HCT116 (cell line): ENCODE measurements at regions not wholly inside any gene's neighbourhood (a gene's known extent, or its start where the extent isn't known, plus 50 kb on each side); places are given as distances from the start of the nearest gene placed in this dataset.

Experiments used
- ATAC-seq: fragments of 200-7000 bp; cut with Tn5 transposase; 2 replicates; pipeline ENCODE4 v1.9.1; 2020; ENCODE audit warnings: mild to moderate bottlenecking, moderate library complexity
- BruUV-seq: library from RNA; stranded (reverse); fragments of 400-500 nt; replicated peaks from 2 replicates; lab custom pipeline; 2021; lab: Mats Ljungman, UMichigan
- CTCF ChIA-PET: fragments of 300-600 bp; sonication (Branson Sonifier 250); formaldehyde crosslinking; loops from one replicate; lab custom pipeline; 2021; ENCODE audit warnings: antibody characterized with exemption; lab: Charles Lee
- POLR2A ChIA-PET: fragments of 300-600, 350-600 bp; sonication (Branson Sonifier 250); formaldehyde crosslinking; loops from one replicate; lab custom pipeline; 2021; ENCODE audit warnings: antibody characterized with exemption; lab: Charles Lee
- RAD21 ChIA-PET, 2 experiments: fragments of 300-600 bp; sonication (Branson Sonifier 250); formaldehyde crosslinking; loops; one replicate each; lab custom pipeline; 2023; ENCODE audit warnings: low total read pairs in 2 of 2; ENCODE audit not compliant: uncharacterized antibody in 2 of 2, unreplicated experiment in 2 of 2, low non-redundant PET in 1 of 2; lab: Charles Lee
- DNase-seq: peaks from one replicate; pipeline ENCODE4 v3.0.0-alpha.2; 2010; ENCODE audit warnings: low read depth, low spot score
- H2AFZ ChIP-seq: fragments of 200-600 bp; shearing (Covaris generic), sonication (generic); 2 replicates; pipeline ENCODE4 v1.6.1; 2017; ENCODE audit warnings: low read depth, mixed run types, mixed read lengths, antibody characterized with exemption, low read length; ENCODE audit not compliant: poor library complexity, severe bottlenecking
- H3K27ac ChIP-seq: 2 replicates; pipeline ENCODE4 v1.5.1; 2012; ENCODE audit warnings: low read depth, low read length
- H3K27me3 ChIP-seq: fragments of 200-600 bp; sonication (generic); 2 replicates; pipeline ENCODE4 v1.6.1; 2016; ENCODE audit warnings: mixed run types, low read length, mixed read lengths; ENCODE audit not compliant: insufficient read depth
- H3K36me3 ChIP-seq, 2 experiments: fragments of 200-500 bp in 1 of 2; fragments of 200-600 bp in 1 of 2; sonication (Bioruptor generic) in 1 of 2; sonication (generic) in 1 of 2; 2 replicates each; pipeline versions ENCODE4 v1.5.1 to v1.6.1; 2014 to 2016; ENCODE audit warnings: low read length in 2 of 2, inconsistent platforms in 1 of 2, mixed read lengths in 1 of 2, mixed run types in 1 of 2; ENCODE audit not compliant: insufficient read depth in 2 of 2, control insufficient read depth in 1 of 2
- H3K4me1 ChIP-seq, 2 experiments: fragments of 200-600 bp in 1 of 2; sonication (generic) in 1 of 2; 2 replicates each; pipeline versions ENCODE4 v1.5.1 to v1.6.1; 2012 to 2017; ENCODE audit warnings: low read length in 2 of 2, inconsistent platforms in 1 of 2, mild to moderate bottlenecking in 1 of 2, mixed read lengths in 1 of 2, mixed run types in 1 of 2, moderate library complexity in 1 of 2; ENCODE audit not compliant: insufficient read depth in 2 of 2, control insufficient read depth in 1 of 2
- H3K4me2 ChIP-seq: fragments of 200-600 bp; sonication (generic); 2 replicates; pipeline ENCODE4 v1.6.1; 2017; ENCODE audit warnings: mixed run types, low read length, mixed read lengths
- H3K4me3 ChIP-seq, 2 experiments: fragments of 200-600 bp in 1 of 2; sonication (generic) in 1 of 2; replicated peaks in 1 of 2; 2 replicates each; pipeline ENCODE4 v1.5.1; 2011 to 2016; ENCODE audit warnings: low read length in 2 of 2, control low read depth in 1 of 2, low read depth in 1 of 2, mild to moderate bottlenecking in 1 of 2, mixed read lengths in 1 of 2, mixed run types in 1 of 2
- H3K79me2 ChIP-seq: fragments of 200-600 bp; sonication (generic); 2 replicates; pipeline ENCODE4 v1.6.1; 2017; ENCODE audit warnings: mild to moderate bottlenecking, mixed run types, low read length, moderate library complexity, mixed read lengths; ENCODE audit not compliant: insufficient read depth
- H3K9ac ChIP-seq: fragments of 200-600 bp; sonication (generic); 2 replicates; pipeline ENCODE4 v1.6.1; 2016; ENCODE audit warnings: low read length, mixed read lengths
- H3K9me2 ChIP-seq: fragments of 200-600 bp; sonication (generic), shearing (Covaris generic); 2 replicates; pipeline ENCODE4 v1.6.1; 2017; ENCODE audit warnings: mixed run types, mild to moderate bottlenecking, moderate library complexity; ENCODE audit not compliant: insufficient read depth
- H3K9me3 ChIP-seq, 2 experiments: fragments of 200-500 bp in 1 of 2; fragments of 200-600 bp in 1 of 2; sonication (Bioruptor generic) in 1 of 2; sonication (generic) in 1 of 2; 2 replicates each; pipeline ENCODE4 v1.6.1; 2014 to 2017; ENCODE audit warnings: low read length in 2 of 2, mixed read lengths in 2 of 2, inconsistent platforms in 1 of 2, low read depth in 1 of 2, mild to moderate bottlenecking in 1 of 2, mixed run types in 1 of 2, moderate library complexity in 1 of 2; ENCODE audit not compliant: control insufficient read depth in 1 of 2, insufficient read depth in 1 of 2
- H4K20me1 ChIP-seq: fragments of 200-600 bp; sonication (generic), shearing (Covaris generic); 2 replicates; pipeline ENCODE4 v1.6.1; 2017; ENCODE audit warnings: mixed run types, mild to moderate bottlenecking, moderate library complexity; ENCODE audit not compliant: insufficient read depth
- CBX3 ChIP-seq: IDR thresholded peaks from 2 replicates; pipeline ENCODE4 v1.6.1; 2012; ENCODE audit warnings: low read depth
- CEBPB ChIP-seq: IDR thresholded peaks from 2 replicates; pipeline ENCODE4 v1.6.1; 2012; ENCODE audit warnings: low read depth
- EZH2 ChIP-seq: fragments of 200-600 bp; sonication (generic); IDR thresholded peaks from 2 replicates; pipeline ENCODE4 v1.6.1; 2017; ENCODE audit warnings: antibody characterized with exemption, mixed run types
- EZH2phosphoT487 ChIP-seq: fragments of 200-600 bp; IDR thresholded peaks from 2 replicates; pipeline ENCODE4 v1.6.1; 2018; ENCODE audit warnings: antibody characterized with exemption, borderline replicate concordance
- FOSL1 ChIP-seq: IDR thresholded peaks from 2 replicates; pipeline ENCODE4 v1.6.1; 2012; ENCODE audit warnings: low read depth
- POLR2A ChIP-seq: IDR thresholded peaks from 2 replicates; pipeline ENCODE4 v1.7.0; 2011; ENCODE audit warnings: borderline replicate concordance; ENCODE audit not compliant: insufficient read depth, insufficient read length; ENCODE audit errors: extremely low read depth
- RAD21 ChIP-seq: IDR thresholded peaks from 2 replicates; pipeline ENCODE4 v1.6.1; 2012; ENCODE audit warnings: low read depth, mild to moderate bottlenecking
- SP1 ChIP-seq: IDR thresholded peaks from 2 replicates; pipeline ENCODE4 v1.6.1; 2012; ENCODE audit warnings: low read depth
- YY1 ChIP-seq: IDR thresholded peaks from 2 replicates; pipeline ENCODE4 v1.6.1; 2011; ENCODE audit warnings: low read length, low read depth, moderate library complexity, mild to moderate bottlenecking; ENCODE audit not compliant: insufficient replicate concordance; ENCODE audit errors: extremely low read depth
- intact Hi-C: fragments of 100-400 bp; cut with micrococcal nuclease; formaldehyde crosslinking; loops from 2 replicates; pipeline ENCODE4 v1.10.0; 2022
- TF ChIP-seq, protein P1 (sequence below): IDR thresholded peaks from 2 replicates; pipeline ENCODE4 v1.6.1; 2012; ENCODE audit warnings: low read depth
- TF ChIP-seq, protein P2 (sequence below): IDR thresholded peaks from 2 replicates; pipeline ENCODE4 v1.6.1; 2011; ENCODE audit warnings: mild to moderate bottlenecking, low read length, moderate library complexity; ENCODE audit not compliant: insufficient replicate concordance; ENCODE audit errors: extremely low read depth

- no peak overlapping the region for H2AFZ ChIP-seq
- no peaks in the 10 kb centered on the region for H3K36me3 ChIP-seq
- no peaks in the 10 kb centered on the region for H3K4me1 ChIP-seq
- ATAC-seq (no peak), DNase-seq (no peak)
- no peaks in the 10 kb centered on the region for H3K79me2 ChIP-seq
- CTCF ChIA-PET: no interaction called here
- H3K9ac ChIP-seq: no peak overlapping the region
- H3K4me2 ChIP-seq: no peak overlapping the region
- H3K27me3 ChIP-seq: no peaks in the 10 kb centered on the region
- no peaks in the 10 kb centered on the region for H3K9me2 ChIP-seq
- RAD21 ChIA-PET: no interaction called here
- no TSS peak for BruUV-seq
- intact Hi-C loops: no loop called here
- H3K9me3 ChIP-seq: no peaks in the 10 kb centered on the region
- no peak overlapping the region for H3K4me3 ChIP-seq
- POLR2A ChIA-PET: no interaction called here
- no peaks in the 10 kb centered on the region; the same call in 1 of the 2 replicates for H4K20me1 ChIP-seq
- no peak for TF ChIP-seq SP1
- TF ChIP-seq, protein P1, sequence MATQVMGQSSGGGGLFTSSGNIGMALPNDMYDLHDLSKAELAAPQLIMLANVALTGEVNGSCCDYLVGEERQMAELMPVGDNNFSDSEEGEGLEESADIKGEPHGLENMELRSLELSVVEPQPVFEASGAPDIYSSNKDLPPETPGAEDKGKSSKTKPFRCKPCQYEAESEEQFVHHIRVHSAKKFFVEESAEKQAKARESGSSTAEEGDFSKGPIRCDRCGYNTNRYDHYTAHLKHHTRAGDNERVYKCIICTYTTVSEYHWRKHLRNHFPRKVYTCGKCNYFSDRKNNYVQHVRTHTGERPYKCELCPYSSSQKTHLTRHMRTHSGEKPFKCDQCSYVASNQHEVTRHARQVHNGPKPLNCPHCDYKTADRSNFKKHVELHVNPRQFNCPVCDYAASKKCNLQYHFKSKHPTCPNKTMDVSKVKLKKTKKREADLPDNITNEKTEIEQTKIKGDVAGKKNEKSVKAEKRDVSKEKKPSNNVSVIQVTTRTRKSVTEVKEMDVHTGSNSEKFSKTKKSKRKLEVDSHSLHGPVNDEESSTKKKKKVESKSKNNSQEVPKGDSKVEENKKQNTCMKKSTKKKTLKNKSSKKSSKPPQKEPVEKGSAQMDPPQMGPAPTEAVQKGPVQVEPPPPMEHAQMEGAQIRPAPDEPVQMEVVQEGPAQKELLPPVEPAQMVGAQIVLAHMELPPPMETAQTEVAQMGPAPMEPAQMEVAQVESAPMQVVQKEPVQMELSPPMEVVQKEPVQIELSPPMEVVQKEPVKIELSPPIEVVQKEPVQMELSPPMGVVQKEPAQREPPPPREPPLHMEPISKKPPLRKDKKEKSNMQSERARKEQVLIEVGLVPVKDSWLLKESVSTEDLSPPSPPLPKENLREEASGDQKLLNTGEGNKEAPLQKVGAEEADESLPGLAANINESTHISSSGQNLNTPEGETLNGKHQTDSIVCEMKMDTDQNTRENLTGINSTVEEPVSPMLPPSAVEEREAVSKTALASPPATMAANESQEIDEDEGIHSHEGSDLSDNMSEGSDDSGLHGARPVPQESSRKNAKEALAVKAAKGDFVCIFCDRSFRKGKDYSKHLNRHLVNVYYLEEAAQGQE: no peak
- TF ChIP-seq RAD21: no peak
- TF ChIP-seq YY1: no peak
- no peak for TF ChIP-seq FOSL1
- TF ChIP-seq POLR2A: no peak
- no peak for TF ChIP-seq EZH2phosphoT487
- TF ChIP-seq CBX3: no peak
- TF ChIP-seq, protein P2, sequence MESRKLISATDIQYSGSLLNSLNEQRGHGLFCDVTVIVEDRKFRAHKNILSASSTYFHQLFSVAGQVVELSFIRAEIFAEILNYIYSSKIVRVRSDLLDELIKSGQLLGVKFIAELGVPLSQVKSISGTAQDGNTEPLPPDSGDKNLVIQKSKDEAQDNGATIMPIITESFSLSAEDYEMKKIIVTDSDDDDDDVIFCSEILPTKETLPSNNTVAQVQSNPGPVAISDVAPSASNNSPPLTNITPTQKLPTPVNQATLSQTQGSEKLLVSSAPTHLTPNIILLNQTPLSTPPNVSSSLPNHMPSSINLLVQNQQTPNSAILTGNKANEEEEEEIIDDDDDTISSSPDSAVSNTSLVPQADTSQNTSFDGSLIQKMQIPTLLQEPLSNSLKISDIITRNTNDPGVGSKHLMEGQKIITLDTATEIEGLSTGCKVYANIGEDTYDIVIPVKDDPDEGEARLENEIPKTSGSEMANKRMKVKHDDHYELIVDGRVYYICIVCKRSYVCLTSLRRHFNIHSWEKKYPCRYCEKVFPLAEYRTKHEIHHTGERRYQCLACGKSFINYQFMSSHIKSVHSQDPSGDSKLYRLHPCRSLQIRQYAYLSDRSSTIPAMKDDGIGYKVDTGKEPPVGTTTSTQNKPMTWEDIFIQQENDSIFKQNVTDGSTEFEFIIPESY: no peak
- no peak for TF ChIP-seq CEBPB
- no peak for TF ChIP-seq EZH2
- no peak overlapping the region for H3K27ac ChIP-seq
These were observed 253.2 kb downstream of the INHBA start for GRCh38 chr7:41449694-41450093.
